ENCODE measurements at regions not wholly inside any gene's neighbourhood (a gene's known extent, or its start where the extent isn't known, plus 50 kb on each side); places are given as distances from the start of the nearest gene placed in this dataset.

GRCh38 chr2:239579524-239580198 is 178.8 kb upstream of the HDAC4 start:
- no peak for DNase-seq

- DNase-seq: no peak
Observed at GRCh38 chr2:239579081-239579480, 178.3 kb upstream of the HDAC4 start.

GRCh38 chr2:239578381-239578780 is 177.6 kb upstream of the HDAC4 start:
- DNase-seq: no peak

DNA sequence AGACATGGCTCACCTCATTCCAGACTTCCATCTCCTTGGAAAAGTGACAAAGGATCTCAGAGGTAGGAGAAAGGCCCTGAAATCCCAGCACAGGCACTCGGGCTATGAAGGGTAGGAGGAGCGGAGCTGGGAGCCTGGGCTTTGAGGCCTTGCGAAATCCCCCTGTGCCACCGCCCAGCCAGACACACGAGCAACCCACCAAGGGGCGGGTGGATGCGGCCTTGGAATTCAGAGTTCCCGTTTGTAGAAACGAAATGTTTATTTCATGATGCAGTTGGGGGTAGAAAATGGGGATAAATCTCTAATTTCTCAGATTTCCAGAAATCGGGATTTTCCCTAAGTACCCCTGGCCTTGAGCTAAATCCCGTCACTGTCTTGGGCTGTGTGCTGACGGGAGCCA is 177.1 kb upstream of the HDAC4 start:
- DNase-seq: no peak

DNA sequence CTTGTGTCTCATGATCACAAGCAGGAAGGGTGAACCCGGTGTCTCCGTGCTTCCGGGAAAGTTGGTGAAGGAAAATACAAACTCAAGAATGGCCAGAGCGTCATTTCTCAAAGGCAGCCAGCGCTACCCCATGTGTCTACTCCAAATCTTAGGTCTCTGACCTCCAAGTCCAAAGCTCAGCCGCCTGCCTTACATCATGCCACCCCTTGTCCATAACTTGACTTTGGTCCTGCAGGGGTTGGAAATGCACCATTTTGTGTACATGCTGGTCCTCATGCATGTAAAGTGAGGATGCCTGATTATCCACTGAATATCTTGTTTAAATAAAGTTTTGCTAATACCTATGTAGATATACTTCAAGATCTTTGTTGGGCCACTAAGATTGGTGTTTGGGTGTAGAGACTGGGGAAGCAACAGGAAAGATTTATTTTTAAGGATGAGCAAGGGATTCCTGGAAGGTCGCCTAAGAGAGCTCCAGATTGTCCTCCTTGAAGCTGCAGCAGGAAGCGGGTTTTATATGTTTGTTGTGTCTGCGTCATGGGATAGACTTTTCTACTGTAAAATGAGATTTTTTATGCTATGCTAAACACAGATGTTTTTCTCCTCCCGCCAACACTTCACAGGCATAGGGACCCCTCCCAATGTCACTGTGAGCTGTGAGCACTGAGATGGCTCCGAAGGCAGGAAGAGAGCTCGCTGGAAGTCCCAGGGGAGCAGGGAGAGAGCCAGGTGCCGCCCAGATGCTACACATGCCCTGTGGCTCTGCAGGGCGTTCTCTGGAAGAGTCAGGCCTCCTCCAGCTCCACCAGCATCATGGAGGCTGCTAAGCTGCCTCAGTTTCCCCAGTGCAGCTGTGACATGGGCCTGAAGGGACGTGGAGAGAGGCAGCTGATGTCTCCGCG is 176.2 kb upstream of the HDAC4 start:
- no peak for DNase-seq

DNA sequence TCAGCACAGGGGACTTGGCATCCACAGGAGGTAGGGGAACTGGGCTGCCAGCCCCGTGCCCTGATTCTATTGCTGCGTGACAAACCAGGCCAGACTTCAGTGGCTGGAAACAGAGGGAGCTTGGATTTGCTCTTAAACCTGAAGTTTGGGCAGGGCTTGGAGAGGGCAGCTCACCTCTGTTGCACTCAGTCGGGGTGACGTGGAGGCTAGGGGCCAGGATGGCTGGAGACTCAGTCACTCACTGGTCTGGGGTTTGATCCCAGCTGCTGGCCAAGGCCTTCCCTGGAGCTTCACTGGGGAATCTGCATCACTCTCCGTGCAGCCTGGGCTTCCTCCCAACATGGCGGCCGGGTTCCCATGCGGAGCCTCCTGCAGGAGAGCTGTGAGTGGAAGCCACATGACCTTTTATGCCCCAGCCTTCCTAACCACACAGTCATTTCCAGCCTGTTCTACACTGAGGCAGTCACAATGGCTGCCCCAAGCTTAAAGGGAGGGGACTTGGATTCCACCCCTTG is 175.2 kb upstream of the HDAC4 start:
- DNase-seq: no peak

- peak; percentile 68 for DNase-seq
Observed at GRCh38 chr2:239574434-239575156, 173.8 kb upstream of the HDAC4 start.

- no peak for DNase-seq
Observed at GRCh38 chr2:239574054-239574433, 173.2 kb upstream of the HDAC4 start.

GRCh38 chr2:239570971-239571520 is 170.2 kb upstream of the HDAC4 start:
- no peak for DNase-seq

DNA sequence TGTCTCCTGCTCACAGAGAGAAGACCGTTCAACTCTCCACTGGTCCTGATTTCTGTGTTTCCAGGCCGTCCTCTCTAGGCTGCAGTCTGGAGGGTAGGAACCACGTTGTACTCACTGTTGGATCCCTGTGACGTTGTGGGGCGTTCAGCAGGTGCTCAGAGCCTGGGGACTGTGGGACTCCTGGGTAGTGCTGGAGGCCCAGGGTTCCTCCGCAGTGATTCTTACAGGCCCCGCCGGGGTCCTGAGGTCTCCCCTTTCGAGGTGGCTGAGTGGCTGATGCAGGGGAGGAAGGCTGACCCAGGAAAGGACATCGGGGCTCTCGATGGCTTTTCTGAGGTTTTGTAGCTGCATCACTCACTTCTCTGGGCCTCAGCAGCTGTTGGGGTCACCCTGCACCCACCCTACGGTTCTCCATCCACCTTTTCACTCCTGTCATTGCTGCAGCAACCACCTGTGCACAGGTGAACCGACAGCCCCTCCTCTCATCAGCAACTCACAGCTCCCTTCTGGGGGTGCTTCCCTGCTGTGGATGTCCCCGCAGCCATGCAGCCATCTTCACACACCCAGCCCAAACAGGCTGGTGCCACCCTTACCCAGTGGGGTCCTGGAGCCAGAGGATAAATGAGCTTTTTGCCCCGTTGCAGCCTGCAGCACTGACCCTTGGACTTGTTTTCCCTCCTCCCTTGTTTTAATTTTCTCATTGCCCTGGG is 169.6 kb upstream of the HDAC4 start:
- DNase-seq: no peak

- DNase-seq: no peak
Observed at GRCh38 chr2:239569401-239570090, 168.7 kb upstream of the HDAC4 start.

- DNase-seq: no peak
Observed at GRCh38 chr2:239568601-239569000, 167.8 kb upstream of the HDAC4 start.

DNA sequence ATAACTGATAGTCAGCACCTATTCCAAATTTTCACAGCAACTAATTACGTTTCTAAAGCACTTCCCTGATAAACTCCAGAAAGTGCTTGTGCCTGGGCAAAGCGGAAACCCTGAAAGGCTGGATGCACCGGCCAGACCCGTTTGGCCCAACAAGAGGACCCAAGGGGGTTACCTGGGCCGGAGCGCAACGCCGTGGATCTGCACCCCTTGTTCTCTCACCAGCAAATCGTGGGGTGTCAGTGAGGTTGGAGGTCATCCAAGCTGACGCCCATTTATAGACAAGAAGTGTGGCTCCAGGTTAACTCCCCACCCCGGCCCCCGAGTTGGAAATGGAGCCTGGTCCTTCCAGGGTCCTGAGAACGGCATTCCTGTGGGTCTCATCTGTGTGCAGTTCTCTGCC is 167.0 kb upstream of the HDAC4 start:
- DNase-seq: no peak

DNA sequence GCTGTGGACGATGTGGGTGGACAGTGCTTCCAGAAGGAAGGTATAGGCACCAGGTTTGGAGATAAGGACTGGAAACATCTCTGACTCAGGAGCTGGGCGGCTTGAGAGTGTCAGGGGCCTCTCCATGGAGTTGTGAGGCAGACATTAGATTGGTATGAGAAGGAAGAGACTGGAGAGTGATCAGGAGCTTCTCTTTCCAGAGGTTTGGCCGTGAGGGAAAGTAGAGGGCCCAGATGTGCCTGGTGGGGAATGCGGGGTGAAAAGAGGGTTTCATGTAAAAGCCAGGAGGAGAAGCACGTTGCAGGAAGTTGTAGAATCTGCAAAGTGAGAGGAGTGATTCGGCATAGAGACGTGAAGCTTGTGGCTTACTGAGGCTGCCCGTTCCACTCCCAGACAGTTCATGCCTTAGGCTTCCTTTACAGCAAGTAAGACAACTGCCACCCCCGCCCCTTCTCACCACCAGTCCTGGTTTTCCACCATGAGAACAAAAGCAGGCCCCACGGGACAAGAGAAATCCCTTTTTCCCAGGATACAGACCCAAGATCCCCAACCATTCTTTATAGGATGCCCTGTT is 166.3 kb upstream of the HDAC4 start:
- DNase-seq: no peak

DNA sequence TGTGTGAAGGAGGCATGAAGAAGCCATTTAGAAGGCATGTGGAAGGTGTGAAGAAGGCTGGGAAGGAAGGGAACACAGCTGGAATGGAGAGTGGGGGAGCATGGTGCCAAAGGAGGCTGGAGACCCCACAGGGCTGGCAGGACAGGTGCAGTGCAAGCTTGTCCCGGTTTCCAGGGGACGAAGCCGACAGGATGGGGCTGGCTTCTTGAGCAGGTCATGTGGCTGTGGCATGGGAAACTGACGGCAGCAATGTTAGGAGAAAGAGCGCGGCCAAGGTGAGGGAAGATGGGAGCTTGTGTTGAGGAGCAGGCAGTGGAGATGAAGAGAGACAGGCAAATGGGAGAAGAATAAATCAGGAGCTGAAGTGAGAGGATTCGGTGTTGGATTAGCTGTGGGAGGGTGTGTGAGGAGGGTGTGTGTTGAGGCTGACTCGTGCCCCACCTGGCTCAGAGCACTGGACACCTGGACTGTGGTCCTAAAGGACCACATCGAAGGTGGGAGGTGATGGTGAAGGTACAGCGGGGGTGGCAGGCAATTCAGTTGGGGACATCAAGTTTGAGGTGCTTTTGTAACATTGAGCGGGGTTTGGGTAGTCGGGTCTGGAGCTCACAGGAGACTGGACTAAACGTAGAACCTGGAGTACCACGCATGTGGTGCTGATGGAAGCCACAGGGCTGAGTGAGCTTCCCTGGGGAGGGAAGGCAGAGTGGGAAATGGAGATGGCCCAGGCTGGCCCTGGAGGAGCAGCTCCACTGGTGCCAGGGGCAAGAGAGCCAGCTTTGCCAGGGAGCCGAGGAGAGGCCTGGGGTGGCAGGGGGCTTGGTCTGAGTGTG is 165.6 kb upstream of the HDAC4 start:
- no peak for DNase-seq

- DNase-seq: no peak
Observed at GRCh38 chr2:239564587-239564986, 163.8 kb upstream of the HDAC4 start.

DNA sequence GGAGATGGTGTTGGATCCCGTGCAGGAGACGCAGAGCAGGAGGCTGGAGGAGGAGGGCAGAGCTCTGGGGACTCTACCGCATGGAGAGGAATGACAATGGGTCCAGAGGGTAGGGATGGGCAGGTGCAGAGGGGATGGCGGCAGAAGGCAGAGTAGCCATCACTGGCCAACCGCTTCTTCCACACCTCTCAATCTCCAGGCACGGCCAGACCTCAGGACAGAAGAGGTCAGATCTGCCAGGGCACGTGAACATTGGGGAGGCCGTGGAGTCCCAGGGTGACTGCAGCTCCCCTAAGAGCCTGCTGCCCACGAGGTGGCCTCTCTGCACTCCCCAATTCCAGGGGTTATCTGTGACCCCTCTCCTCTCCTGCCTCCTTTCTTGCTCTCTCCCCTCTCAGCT is 162.7 kb upstream of the HDAC4 start:
- no peak for DNase-seq

- DNase-seq: no peak
Observed at GRCh38 chr2:239561446-239562001, 160.7 kb upstream of the HDAC4 start.

DNA sequence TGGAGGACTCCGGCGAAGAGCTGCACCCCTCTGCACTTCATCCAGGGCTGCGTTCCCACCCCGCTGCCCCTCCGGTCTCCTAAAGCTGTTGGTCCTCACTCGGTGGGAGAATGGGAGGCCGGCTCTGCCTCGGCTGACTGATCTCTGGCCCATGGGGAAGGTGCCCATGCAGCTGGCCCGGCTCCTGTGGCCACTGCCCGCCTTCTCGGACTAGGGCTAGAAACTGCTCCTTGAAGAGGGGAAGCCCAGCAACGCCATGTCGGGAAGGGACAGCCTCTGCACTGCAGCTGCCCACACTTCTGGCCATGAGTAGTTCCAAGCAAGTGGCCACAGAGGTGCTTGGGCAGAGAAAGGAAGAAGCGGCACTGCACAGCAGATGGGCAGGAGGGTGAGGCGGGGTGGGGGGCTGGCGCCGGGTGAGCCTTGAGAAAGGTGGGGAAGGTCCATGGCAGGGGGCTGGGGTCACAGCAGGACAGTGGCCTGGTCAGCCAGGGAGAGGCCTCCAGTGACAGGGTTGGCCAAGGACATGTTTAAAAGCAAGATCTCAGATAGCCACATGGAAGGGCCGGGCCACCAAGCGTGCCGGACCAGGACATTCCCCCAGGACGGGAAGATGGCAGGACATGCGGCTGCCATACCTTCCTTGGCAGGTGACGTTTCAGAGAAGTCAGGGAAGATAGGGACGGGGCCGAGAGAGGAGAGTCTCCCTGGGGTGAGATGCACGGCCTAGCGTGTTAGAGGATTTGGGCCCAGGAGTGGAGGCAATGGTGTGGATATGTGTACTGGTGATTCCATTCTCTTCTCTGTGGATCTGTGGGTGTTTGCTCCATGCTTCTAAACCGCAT is 158.8 kb upstream of the HDAC4 start:
- no peak for DNase-seq
